ENCODE measurements at regions not wholly inside any gene's neighbourhood (a gene's known extent, or its start where the extent isn't known, plus 50 kb on each side); places are given as distances from the start of the nearest gene placed in this dataset.
"Not testable (repeated sequence)": the region's sequence is repeated elsewhere in the genome, so short reads cannot be mapped to it uniquely, and the experiment has no call there.

GRCh38 chr12:25677232-25677937 lies 124.3 kb upstream of the LMNTD1 start:
- TF ChIP-seq CTCF (IDR thresholded peaks at IDR 0.05; ENCODE audit: unreplicated experiment) = no peak
- Mint-ChIP-seq H3K27me3 (ENCODE audit: low read depth) (no peaks in the 10 kb centered on the region), H3K9me3 (no peaks in the 10 kb centered on the region), H3K36me3 (no peaks in the 10 kb centered on the region), H3K4me3 (no peak overlapping the region), H3K27ac (no peak overlapping the region), H3K4me1 (no peaks in the 10 kb centered on the region)
- no peak for DNase-seq (ENCODE audit: low spot score in 2 of 2, unreplicated experiment in 2 of 2)

GRCh38 chr12:25681580-25681979 lies 128.5 kb upstream of the LMNTD1 start:
- Mint-ChIP-seq H3K27ac (no peak overlapping the region), H3K27me3 (ENCODE audit: low read depth) (no peaks in the 10 kb centered on the region), H3K4me1 (no peaks in the 10 kb centered on the region), H3K36me3 (no peaks in the 10 kb centered on the region), H3K9me3 (peaks cover 4% of the 10 kb centered on the region), H3K4me3 (no peak overlapping the region)
- no peak for TF ChIP-seq CTCF (IDR thresholded peaks at IDR 0.05; ENCODE audit: unreplicated experiment)
- no peak for DNase-seq (ENCODE audit: low spot score in 2 of 2, unreplicated experiment in 2 of 2)

- no peak for DNase-seq (ENCODE audit: low spot score in 2 of 2, unreplicated experiment in 2 of 2)
- no peak for TF ChIP-seq CTCF (IDR thresholded peaks at IDR 0.05; ENCODE audit: unreplicated experiment)
- Mint-ChIP-seq H3K27ac (no peak overlapping the region), H3K4me3 (no peak overlapping the region), H3K27me3 (ENCODE audit: low read depth) (no peaks in the 10 kb centered on the region), H3K36me3 (no peaks in the 10 kb centered on the region), H3K9me3 (peaks cover 7% of the 10 kb centered on the region), H3K4me1 (no peaks in the 10 kb centered on the region)
Observed at GRCh38 chr12:25682421-25682820, 129.3 kb upstream of the LMNTD1 start.

GRCh38 chr12:25684070-25684469 lies 131.0 kb upstream of the LMNTD1 start:
- Mint-ChIP-seq H3K27me3 (ENCODE audit: low read depth) (no peaks in the 10 kb centered on the region), H3K27ac (no peak overlapping the region), H3K36me3 (no peaks in the 10 kb centered on the region), H3K9me3 (peaks cover 8% of the 10 kb centered on the region), H3K4me1 (no peaks in the 10 kb centered on the region), H3K4me3 (no peak overlapping the region)
- DNase-seq (ENCODE audit: low spot score in 2 of 2, unreplicated experiment in 2 of 2) = no peak
- TF ChIP-seq CTCF (IDR thresholded peaks at IDR 0.05; ENCODE audit: unreplicated experiment) = no peak

GRCh38 chr12:25686351-25686750 lies 133.3 kb upstream of the LMNTD1 start:
- Mint-ChIP-seq H3K36me3 (no peaks in the 10 kb centered on the region), H3K27ac (no peak overlapping the region), H3K4me3 (no peak overlapping the region), H3K9me3 (peaks cover 8% of the 10 kb centered on the region), H3K4me1 (peaks cover 22% of the 10 kb centered on the region), H3K27me3 (ENCODE audit: low read depth) (no peaks in the 10 kb centered on the region)
- no peak for DNase-seq (ENCODE audit: low spot score in 2 of 2, unreplicated experiment in 2 of 2)
- no peak for TF ChIP-seq CTCF (IDR thresholded peaks at IDR 0.05; ENCODE audit: unreplicated experiment)

- Mint-ChIP-seq H3K9me3 (peaks cover 8% of the 10 kb centered on the region), H3K4me1 (peaks cover 30% of the 10 kb centered on the region), H3K27me3 (ENCODE audit: low read depth) (no peaks in the 10 kb centered on the region), H3K27ac (no peak overlapping the region), H3K36me3 (no peaks in the 10 kb centered on the region), H3K4me3 (no peak overlapping the region)
- no peak for TF ChIP-seq CTCF (IDR thresholded peaks at IDR 0.05; ENCODE audit: unreplicated experiment)
- no peak for DNase-seq (ENCODE audit: low spot score in 2 of 2, unreplicated experiment in 2 of 2)
Observed at GRCh38 chr12:25687226-25687625, 134.1 kb upstream of the LMNTD1 start.

GRCh38 chr12:25688851-25689250 lies 135.8 kb upstream of the LMNTD1 start:
- H3K27ac Mint-ChIP-seq; DNase-seq (ENCODE audit: low spot score in 2 of 2, unreplicated experiment in 2 of 2); H3K36me3 Mint-ChIP-seq; H3K27me3 Mint-ChIP-seq (ENCODE audit: low read depth); H3K4me3 Mint-ChIP-seq; H3K9me3 Mint-ChIP-seq: not testable (repeated sequence)
- peaks cover 43% of the 10 kb centered on the region for H3K4me1 Mint-ChIP-seq
